SK-MEL-5 (cell line): ENCODE measurements at regions not wholly inside any gene's neighbourhood (a gene's known extent, or its start where the extent isn't known, plus 50 kb on each side); places are given as distances from the start of the nearest gene placed in this dataset.

Source experiments
- DNase-seq: peaks from one replicate; pipeline ENCODE4 v3.0.0-alpha.2; 2016; ENCODE audit warnings: low read depth, low spot score
- in situ Hi-C: cut with HindIII; loops from 2 replicates; pipeline ENCODE4 v1.10.0; 2016; ENCODE audit warnings: low sequenced_read_pairs, high pct_unique_total_duplicates, low pct_unique_long_range_greater_than_20kb

DNA sequence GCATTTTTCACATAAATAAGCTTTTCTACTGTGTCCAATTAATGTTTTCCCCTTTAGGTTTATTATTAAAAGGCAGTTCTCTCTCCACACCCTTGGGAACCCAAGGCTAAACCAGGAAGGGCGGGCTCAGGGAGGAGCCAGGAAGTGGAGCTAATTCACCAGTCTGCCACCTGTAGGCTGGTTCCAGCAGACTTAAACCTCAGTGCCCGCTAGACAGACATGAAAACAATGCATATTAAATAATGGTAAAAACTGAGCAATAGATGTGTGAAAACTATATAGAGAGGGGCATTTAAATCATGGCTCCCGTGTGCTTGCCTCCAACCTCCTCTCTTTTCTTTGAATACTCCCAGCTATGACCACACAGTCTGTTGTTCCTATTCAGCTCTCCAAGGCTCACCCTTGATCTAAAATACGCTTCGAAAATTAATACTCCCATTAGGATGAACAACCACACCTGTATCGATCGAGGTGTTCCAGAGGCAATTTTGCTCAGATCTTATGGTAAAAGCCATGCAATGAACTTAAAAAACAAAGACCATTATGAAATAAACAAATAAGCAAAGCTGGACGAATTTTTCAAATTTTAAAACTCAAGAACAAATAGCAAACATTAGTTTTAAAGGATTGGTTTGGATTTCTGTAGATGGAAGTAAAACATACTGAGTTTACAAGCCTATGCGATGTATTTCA is 253.3 kb downstream of the TJP1 start:
- DNase-seq = peak; percentile 65
- in situ Hi-C loops = no loop called here

DNA sequence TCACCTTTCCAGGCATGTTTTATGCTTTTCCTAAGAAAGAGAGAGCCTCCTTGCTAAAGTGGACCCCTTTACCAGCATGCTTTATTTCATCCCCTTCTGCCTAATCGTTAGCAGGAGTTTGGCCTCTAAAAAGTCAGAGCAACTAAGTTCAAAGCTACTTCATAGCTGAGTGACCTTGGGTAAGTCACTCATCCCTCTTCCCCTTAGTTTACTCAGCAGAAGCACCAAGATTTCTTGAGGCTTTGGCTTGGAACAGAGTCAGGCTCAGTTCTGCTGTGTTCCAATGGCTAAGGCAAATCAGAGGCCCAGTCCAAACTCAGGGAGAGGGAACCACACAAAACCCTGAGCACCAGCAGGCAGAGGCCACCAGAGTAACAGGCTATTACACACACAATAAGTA is 254.9 kb downstream of the TJP1 start:
- in situ Hi-C loops = no loop called here
- DNase-seq = no peak

DNA sequence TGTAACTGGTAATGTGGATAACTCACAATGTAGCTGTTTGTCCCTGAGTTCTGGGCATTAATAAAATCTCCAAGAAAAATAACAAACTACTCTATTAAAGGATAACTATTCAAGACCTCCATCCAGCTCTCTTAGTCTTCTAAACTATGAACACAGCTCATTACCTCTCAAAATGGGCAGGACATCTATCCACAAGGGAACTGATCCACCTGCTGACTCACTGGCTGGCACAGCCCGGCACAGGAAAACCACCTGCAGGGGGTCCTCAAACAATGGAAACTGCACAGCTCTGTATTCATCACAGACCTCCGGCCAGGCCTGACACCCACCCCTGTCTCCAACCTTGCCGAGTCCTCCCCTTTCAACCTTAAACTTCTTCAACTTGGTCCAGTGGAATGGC is 255.4 kb downstream of the TJP1 start:
- DNase-seq = no peak
- in situ Hi-C loops = no loop called here

DNA sequence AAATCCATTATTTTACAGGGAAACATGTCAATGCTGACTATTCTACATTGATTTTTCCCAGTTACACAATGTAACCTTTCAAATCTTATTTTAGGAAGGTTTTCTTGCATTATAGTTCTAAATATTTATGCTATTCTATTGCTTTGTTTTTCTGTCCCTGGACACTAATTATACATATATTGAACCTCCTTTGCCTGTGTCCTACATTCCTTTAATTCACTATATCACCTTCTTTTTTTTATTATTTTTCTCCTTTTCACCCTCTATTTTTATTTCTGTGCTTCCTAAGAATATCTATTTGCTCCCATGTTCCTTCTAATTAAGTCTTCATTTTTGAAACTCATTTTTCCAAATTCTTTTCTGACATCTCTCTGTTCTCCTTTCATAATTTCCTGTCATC is 259.2 kb downstream of the TJP1 start:
- DNase-seq = no peak
- in situ Hi-C loops = no loop called here

DNA sequence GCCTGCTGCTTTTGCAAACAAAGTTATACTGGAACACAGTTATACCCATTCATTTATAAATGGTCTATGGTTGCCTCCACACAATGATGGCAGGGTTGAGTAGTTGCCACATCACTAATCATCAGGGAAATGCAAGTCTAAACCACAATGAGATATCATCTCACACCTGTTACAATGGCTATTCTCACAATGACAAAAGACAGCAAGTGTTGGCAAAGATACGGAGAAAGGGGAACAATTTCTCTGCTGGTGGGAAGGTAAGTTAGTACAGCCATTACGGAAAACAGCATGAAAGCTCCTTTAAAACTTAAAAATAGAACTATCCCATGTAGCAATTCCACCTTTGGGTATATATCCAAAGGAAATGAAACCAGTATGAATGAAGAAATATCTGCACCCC is 261.4 kb downstream of the TJP1 start:
- in situ Hi-C loops = no loop called here
- DNase-seq = no peak

DNA sequence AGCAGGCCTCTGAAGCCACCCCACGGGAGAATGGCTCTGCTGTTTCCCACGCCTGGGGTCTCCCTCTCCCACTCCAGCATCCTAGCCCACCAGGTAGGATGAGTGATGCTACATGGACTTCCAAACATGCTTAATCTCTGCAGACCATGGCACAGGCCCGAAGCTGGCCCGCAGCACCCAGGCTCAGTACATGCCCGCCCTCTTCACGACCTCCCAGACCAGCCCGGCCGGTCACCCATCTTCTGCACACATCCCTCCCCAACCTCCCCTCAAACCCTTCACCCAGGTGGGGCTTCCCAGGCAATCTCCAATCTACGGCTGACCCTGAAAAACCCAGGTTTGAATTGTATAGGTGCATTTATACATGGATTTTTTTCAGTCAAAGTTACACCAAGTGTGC is 264.0 kb downstream of the TJP1 start:
- in situ Hi-C loops = no loop called here
- DNase-seq = no peak

DNA sequence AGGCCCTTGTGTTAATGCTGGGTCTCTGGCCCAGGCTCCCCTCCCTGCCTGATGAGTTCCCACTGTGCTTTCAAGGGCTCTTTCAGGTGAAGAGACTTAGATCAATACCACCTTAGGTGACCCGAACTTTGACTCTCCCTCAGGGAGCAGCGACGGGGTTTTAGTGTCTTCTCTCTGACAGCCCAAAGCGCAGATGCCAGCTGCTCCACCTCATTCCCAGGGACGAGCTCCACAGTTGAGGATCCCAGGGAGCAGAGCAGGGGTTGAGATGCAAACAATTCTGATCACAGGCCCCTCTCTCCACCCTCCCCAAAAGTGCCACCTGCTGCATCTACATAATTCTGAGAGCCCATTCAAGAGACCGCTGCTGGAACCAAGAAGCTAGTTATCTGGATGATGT is 265.1 kb downstream of the TJP1 start:
- in situ Hi-C loops = no loop called here
- no peak for DNase-seq

DNA sequence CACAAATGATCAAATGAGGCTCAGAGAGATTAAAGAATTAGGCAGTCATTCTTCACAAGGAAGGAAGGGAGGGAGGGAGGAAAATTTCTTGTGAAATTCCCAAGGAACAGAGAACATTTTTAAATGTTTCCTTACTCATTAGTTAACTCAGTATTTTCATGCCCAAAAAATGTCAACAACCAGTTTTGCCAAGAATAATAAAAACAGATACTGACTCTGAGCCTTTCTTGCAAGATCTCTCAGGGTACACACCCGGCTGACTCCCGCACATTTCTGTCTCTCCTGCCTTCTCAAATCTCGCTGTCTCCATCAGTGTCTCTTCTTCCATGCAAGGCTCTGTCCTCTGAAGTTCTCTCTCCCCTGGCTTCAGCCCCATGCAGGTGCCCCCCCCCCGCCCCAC is 265.9 kb downstream of the TJP1 start:
- DNase-seq = no peak
- in situ Hi-C loops = no loop called here

DNA sequence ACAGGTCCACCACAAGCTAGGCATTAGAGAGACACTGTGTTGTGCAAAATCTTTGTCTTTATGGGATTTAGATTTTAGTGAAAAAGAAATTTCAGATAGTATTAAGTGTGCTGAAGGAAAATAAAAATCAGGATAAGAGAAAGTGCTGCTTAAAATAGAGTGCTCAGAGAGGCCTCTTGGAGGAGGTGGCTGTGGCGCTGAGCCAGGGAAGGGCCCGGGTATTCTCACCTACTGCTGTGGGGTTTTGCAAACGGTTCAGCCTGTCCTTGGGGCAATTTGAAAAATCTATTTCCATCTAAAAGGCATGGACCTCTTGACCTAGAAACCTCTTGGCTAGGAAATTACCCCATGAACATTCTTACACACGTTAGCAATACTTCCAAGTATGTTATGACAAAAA is 267.7 kb downstream of the TJP1 start:
- in situ Hi-C loops = no loop called here

DNA sequence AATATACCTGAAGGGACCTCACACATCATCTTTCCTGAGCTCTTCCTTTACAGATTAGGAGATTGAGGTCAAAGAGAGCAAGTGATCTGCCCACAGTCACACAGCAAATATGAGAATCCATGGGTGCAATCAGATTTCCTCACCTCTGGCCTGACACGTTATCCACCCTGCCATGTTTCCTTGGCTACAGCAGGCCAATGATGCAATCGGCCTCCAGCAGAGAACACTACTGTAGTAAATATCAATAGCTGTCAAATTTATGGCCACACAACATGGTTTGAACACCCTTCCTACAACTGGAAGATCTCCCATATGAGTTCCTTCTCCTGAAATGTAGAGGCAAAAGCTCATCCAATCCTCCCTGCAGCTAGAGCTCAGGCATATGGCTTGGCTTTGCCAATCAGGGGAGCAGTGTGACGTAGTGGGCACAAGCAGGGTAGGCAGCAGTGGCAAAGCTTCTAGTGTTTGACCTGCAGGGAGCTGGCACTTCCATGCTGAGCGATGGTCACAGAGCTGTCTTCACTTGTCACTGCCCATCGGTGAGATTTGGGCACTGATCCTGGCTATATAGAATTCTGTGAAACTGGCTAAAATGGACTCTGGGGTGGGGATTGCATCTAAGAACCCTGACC is 271.3 kb downstream of the TJP1 start:
- no peak for DNase-seq
- in situ Hi-C loops = no loop called here

More for the DNA sequence above, 267.7 kb downstream of the TJP1 start:
- DNase-seq = no peak

DNA sequence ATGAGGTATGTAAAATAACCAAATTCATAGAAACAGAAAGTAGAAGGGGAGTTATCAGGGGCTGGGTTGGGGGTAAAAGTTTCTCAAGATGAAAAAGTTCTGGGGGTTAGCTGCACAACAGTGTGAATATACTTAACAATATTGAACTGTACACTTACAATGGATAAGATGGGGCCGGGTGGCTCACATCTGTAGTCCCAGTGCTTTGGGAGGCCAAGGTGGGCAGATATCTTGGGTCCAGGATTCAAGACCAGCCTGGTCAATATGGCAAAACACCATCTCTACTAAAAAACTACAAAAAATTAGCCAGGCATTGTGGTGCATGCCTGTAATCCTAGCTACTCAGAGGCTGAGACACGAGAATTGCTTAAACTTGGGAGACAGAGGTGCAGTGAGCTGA is 274.3 kb downstream of the TJP1 start:
- in situ Hi-C loops = no loop called here
- no peak for DNase-seq

DNA sequence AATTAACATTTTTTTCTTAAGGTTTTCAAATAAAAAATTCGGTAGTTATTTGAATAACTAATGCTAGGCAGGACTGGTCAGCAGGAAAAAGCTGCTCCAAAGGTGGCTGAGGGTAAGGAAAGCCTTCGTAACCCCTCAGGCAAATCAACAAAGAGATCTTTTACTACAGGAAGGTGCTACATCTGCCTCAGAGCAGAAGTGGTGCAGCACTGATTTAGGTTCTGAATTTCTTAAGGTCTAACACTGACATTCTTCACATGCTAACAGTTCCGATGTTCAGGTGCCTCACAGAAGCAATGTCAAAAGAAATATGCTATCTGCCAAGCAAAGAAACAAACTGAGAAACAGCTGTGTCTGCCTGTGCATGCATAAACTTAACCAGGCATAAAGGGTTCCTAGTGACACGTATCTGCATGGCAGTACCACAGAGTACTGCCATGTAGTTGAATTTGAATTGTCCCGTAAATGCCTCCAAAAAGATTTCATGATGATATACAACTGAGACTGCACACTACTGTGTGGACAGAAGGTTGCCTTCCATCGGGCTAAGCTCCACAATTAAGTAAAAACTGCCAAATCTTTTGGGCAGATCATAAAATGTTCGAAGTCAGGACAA is 275.0 kb upstream of the NSMCE3 start:
- DNase-seq = no peak
- in situ Hi-C loops = no loop called here

DNA sequence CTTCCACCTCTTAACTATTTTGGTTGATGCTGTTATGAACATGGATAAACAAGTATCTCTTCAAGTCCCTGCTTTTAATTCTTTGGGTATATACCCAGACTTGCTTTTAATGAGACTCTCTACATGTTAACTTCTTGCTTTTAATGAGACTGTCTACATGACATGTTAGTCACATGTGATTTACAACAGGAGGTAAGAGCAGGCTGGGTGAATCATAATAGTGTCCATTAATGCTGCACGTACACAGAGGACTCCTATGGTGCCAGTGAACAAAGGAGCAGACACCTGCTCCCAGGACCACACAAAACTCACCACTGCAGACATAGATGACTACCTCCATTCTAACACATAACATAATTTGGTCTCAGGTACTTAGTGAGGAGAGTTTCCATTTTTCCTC is 273.4 kb upstream of the NSMCE3 start:
- in situ Hi-C loops = no loop called here
- no peak for DNase-seq

DNA sequence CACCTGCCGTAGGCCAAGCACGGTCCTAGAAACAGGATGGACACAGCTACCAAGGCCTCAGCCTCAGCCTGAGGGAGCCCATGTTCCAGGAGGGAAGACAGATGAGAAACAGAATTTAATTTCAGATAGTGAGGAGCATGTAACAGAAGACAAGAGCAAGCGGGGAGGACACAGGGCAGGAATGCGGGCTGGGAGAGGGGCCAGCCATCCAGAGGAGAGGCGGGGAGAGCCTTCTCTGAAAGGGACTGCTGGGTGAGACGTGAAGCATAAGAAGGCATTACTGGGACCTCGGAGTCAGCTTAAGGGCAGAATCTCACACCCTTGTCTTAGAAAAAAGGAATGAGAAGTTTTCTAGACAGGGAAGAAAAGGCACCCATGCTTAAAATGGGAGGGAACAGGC is 271.7 kb upstream of the NSMCE3 start:
- no peak for DNase-seq
- in situ Hi-C loops = no loop called here

DNA sequence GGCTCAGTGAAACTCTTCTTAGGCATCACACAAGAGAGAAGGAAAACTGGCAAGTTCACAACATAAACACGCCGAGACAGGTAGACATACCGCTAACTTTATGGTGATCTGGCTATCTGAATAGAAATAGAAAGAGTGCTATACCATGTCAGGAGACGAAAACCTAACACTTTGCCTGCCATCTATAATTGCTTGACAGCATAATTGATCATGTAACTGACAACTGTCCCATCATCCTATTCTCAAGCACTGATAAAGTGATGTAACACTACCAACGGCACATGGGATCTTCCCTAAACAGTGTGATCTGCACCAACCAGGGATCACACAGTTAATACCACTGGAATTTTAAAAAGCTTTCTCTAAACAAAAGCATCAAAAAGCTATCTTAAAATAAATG is 270.9 kb upstream of the NSMCE3 start:
- no peak for DNase-seq
- in situ Hi-C loops = no loop called here

DNA sequence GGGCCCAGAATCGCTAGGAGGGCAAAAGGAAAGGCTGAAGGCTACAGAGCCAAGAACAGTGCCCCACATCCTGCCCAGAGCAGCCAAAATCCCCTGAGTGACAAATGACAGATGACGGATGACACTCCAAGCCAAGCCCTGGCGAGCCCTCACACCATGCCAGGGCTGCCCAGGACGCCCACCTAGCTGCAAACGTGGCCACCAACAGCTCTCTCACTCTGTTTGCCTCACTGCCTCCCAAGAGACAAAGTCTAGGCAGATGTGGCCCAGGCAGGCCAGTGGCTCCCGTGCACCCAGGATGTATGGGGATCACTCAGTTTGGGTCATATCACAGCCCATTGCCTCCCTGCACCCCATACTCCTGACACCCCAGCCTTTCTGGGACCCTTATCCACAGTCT is 270.1 kb upstream of the NSMCE3 start:
- DNase-seq = no peak
- in situ Hi-C loops = no loop called here

DNA sequence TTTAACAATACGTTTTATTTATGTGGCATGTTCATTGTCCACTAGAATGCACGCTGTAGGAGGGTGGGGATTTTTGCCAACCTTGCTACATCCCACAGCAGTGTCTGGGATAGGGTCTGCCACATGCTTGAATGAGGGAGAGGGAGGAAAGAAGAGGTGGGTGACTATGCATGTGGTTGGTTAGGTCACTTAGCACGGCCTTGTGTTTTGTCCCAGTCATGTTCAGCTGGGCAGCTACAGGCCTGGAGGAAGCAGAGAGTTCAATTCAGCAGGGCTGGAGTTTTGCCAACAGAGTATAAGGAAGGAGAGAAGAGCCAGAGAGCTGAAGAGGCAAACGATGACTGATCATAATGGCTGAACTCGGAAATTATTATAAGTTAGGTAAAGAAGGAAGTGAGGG is 268.4 kb upstream of the NSMCE3 start:
- in situ Hi-C loops = no loop called here
- DNase-seq = no peak

DNA sequence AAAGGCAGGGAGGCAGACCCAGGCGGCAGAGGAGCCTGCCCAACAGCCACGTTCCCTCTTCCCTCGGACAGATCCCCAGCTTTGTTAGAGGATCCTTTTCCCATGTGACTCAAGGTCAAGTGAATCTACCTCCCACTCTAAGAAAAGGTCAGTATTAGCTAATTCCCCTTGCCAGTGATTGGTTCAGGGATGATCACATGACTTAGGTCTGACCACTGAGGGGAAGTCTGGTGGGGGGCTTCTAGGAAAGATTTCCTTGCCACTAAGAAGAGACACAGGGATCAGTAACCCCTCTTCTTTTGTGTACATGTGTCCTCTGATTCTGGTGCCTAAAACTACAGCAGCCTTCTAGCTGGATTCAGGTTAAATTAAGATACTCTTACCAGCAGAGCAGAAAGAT is 266.3 kb upstream of the NSMCE3 start:
- DNase-seq = no peak
- in situ Hi-C loops = no loop called here

DNA sequence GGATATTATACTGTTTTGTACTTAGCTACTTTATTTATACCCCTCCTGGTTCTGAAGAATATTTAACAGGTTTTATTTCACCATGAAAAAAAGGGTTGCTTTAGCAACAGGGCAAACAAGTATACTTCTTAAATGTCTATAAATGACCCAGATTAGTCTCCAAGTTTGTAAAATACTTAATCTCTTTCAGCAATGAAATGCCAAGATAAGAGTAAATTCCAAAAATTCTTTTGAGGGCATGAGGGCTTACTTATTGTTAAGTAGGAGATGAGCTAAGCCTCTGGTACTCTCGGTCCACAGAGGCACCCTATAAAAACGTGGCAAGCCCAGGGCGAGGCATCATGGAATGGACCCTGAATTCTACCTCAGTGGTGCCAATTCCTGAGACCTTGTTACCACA is 264.8 kb upstream of the NSMCE3 start:
- no peak for DNase-seq
- in situ Hi-C loops = no loop called here
